PC-9 (cell line): ENCODE measurements at regions not wholly inside any gene's neighbourhood (a gene's known extent, or its start where the extent isn't known, plus 50 kb on each side); places are given as distances from the start of the nearest gene placed in this dataset.

ENCODE experiments used
- EZH2 ChIP-seq: fragments of 200-600 bp; sonication (generic); IDR thresholded peaks from 2 replicates; pipeline ENCODE4 v1.8.0; 2017; ENCODE audit warnings: antibody characterized with exemption, low read depth
- TF ChIP-seq, protein P1 (sequence below): fragments of 200-600 bp; sonication (generic); conservative IDR thresholded peaks from 2 replicates; pipeline ENCODE4 v1.6.1; 2017; ENCODE audit warnings: mixed run types, antibody characterized with exemption, mild to moderate bottlenecking, moderate library complexity

DNA sequence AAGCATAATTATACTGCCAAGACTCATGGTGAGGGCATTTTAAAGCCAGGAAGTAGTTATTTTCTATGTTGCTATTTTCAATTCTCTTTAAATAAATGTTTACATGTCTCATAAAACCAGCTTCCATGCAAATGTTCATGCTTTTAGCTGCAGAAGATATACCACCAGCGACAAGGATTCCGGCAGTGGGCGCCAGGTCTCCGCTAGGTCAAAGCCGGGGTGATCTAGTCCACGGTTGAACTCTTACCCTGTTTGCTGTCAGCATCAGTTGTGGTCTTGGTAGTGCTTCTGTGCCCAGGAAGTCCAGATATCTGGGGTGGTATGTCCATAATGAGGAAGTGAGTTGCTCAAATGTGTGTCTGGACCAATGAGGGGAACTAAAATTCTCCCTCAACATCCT is 265.7 kb downstream of the BRD1 start:
- TF ChIP-seq EZH2, result no peak
- TF ChIP-seq, protein P1, sequence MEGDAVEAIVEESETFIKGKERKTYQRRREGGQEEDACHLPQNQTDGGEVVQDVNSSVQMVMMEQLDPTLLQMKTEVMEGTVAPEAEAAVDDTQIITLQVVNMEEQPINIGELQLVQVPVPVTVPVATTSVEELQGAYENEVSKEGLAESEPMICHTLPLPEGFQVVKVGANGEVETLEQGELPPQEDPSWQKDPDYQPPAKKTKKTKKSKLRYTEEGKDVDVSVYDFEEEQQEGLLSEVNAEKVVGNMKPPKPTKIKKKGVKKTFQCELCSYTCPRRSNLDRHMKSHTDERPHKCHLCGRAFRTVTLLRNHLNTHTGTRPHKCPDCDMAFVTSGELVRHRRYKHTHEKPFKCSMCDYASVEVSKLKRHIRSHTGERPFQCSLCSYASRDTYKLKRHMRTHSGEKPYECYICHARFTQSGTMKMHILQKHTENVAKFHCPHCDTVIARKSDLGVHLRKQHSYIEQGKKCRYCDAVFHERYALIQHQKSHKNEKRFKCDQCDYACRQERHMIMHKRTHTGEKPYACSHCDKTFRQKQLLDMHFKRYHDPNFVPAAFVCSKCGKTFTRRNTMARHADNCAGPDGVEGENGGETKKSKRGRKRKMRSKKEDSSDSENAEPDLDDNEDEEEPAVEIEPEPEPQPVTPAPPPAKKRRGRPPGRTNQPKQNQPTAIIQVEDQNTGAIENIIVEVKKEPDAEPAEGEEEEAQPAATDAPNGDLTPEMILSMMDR, result no peak
